AG08395 (cell line): ENCODE measurements at regions not wholly inside any gene's neighbourhood (a gene's known extent, or its start where the extent isn't known, plus 50 kb on each side); places are given as distances from the start of the nearest gene placed in this dataset.

Source experiments
- DNase-seq: peaks from one replicate; pipeline ENCODE4 v3.0.0; 2012; ENCODE audit warnings: mixed read lengths, low spot score

DNA sequence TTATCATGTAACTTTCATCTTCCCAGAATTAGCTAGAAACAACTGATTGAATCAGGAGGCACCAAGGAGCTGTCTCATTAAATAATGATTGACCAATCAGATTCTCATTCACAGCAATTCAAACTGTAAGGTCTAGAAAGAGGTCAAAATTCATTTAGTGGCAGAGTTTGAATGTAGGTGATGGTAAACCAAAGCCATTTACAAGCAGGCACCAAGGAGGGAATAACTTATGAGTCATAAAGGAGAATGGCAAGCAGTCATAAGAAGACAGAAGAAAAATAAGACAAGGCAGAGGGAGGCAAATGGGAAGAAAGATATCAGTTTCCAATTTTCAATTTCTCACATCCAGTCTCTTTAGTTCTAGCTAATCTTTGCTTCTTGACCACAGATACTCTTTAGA lies 52.9 kb upstream of the DEFB112 start:
- no peak for DNase-seq

DNA sequence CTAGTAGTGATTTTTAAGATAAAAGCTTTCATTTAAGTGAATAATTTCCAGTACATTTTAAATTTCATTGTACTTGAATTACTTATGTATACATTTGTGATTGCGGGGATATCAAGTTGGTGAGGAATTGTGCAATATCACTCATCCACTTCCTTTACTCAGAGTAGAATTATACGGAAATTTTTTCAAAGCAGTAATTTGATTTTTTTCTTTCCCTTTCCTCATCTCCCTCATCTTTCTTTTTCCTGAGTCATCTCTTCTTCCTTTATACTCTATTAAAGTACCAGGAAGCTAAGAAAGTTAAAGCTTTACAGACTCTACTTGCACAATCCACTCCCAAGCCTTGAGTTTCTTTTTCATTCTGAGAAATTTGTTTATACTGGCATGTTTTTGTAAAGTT lies 60.9 kb upstream of the DEFB112 start:
- no peak for DNase-seq

DNA sequence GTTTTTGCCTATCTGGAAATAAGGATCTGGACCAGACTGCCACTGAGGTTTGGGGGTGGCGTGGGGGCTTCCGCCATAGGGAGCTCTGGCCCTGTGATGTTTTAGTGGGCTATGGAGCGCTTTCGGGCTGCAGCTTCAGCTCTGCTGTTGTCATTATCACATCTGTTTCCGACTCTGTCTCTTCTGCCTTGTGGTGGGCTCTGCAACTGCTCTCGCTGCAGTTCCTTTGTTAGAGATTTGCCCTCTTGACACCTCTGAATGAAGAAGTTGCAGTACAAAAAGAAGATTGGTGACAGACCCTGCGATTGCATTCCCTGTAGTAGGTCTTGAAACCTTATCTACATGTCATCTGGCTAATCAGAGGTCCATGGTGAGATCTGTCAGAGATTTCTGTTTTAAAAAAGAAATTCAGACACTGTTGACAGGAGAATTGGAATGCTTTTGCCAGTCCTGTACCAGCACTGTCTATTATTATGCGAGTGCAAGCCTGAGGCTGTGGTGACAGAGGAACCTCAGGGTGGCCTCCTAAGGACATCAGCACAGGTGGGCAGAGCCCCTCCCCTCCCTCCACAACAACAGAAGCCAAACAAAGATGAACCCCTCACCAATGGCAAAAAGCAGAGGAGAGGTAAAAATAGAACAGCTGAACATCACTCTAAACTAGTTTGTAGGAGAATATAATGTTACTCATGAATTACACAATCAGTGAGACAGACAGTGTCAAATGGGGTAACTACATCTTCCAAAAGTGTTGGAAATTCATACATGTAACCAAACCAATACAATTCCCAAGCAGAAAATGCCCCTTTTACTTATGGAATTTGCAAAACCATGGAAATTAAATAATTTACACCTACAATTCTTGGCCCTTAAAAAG lies 63.5 kb upstream of the DEFB112 start:
- DNase-seq: no peak

- no peak for DNase-seq
Measured at GRCh38 chr6:50116390-50116789, 66.7 kb upstream of the DEFB112 start.

- no peak for DNase-seq
Measured at GRCh38 chr6:50116797-50117542, 67.2 kb upstream of the DEFB112 start.

DNA sequence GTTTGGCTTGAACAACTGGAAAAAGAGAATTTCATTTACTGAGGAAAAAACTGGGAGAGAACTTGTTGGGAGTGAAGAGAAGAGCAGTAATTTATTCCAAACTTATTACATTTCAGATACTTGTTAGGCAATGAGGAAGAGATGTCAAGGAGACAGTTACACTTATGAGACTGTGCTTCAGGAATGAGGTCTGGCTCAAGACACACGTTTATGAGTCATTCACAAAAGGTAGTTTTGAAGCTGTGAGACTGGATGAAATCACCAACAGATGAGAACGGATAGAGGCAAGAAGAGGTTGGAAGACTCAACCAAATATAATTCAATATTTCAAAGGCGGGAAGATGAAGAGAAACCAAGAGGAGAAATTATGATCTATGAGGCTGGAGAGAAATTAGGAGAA lies 70.6 kb upstream of the DEFB112 start:
- DNase-seq: peak; percentile 40

DNA sequence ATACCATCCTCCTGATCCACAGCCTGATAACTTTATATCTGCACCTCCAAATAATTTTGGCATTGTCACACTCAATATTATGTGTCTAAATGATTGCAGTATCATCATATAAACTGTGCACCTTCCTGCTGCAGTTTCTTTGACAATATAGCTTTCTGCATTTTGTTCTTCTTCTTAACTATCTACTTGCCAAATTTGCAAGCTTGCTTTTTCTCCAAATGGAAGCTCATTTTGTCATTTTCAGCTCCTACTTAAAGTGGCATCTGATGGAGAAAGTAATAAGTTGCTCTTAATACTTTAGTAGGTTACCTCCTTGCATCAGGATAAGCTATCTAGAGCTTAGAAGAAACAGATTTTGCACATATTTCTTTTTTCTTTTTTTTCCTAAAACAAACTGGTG lies 74.0 kb upstream of the DEFB112 start:
- DNase-seq: no peak

GRCh38 chr6:50124572-50124971 lies 74.8 kb upstream of the DEFB112 start:
- no peak for DNase-seq

GRCh38 chr6:50128420-50129005 lies 78.8 kb upstream of the DEFB112 start:
- peak; percentile 17 for DNase-seq

DNA sequence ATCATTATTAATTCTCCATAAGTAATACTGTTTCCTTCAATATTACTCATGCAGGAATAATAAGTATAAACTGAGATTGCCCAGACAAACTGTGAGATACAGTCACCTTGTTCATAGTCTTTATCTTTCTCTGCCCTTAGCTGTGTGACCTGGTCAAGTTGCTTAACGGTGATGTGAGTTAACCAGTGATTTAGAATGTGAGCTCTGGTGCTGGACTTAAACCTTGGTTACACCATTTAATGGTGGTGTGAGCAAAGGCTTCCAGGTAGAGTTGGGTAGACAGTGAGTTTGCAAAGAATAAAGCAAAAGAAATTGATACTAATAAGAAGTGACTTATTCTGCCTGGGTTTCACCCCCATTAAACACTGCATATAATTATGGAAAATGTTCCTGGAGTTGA lies 86.2 kb upstream of the DEFB112 start:
- DNase-seq: no peak

GRCh38 chr6:50141100-50141499 lies 91.4 kb upstream of the DEFB112 start:
- DNase-seq: no peak

DNA sequence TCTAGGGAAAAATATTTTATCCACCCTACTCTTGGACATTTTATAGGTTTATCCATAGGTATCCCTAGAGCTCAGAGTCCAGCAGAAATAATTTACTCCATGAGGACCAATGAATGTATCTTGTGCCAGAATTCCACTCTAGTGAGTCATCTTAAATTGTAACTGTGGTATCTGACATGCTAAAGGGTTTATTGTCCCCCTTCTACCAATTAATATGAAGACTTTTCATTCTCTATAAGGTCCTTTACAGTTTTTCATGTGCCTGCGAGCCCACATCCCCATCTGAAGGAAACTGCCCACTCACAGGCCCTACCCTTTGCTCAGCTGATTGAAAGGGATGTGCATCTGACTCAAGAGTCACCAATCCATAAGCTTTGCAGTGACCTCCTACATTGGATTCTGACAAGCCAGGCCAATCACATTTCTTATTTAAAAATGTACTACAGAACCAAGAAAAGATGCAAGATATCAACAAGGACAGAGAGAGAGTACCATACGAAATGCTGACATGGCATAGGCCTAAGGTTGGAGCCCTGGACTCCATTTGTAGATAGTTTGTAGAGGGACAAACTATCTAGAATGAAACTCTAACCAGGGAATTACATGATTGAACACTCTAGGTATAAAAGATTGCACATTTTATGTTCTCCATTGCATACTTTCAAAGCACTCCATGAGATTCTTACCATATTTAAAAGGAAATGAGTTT lies 93.4 kb upstream of the DEFB112 start:
- DNase-seq: peak; percentile 12

DNA sequence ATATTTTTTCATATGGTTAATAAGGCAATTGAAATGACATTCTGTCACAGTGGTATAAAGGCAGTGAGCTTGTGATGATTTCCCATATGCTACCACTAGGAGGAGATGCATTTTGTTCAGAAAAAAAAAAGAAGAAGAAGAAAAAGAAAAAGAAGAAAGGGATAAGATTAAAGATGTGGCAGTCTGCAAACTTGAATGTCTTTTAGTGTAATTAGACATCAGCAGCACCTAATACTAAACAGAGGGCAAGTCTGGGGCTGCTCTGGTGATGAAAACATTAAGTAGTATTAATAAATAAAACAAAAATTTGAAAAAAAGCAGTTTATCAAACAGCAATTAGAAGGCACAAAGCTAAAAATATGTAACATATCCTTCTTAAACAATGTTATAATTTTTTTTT lies 95.4 kb upstream of the DEFB112 start:
- peak; percentile 31 for DNase-seq

GRCh38 chr6:50147371-50147770 lies 97.6 kb upstream of the DEFB112 start:
- DNase-seq: peak; percentile 4

DNA sequence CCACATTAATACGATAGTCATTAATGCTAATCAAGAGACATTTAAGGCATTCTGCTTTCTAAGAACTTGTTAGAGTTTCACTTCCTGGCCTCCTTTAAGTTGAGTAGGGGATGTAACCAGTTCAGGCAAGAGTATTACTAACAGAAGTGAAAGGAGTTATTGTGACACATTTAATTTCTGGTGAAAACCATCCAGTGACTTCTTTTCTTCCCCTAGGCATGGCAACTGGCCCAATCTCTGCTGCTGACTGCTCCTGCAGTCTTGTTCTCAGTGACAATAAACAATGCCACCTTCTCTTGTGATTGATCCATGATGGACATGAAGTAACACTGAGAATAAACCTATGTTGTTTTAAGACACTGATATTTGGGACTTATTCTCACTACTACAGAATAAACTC lies 130.9 kb upstream of the DEFB112 start:
- no peak for DNase-seq

DNA sequence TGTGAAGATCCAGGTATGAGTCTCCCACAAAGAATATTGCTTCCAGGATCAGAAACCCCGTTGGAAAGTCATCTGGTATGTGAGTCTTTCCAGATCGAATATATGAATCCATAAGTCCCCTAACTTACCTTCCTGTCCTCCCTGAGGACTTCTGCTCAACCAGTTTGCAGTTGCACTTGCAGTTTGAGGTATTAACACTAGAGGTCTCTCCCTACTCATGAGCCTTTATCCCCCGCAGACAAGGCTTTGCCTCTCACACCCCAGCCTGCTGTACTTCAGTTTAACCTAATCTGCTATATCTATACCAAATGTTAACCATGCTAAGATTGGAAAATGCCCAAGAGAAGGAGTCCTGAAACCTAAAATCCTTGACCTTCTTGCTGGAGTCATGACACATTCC lies 135.3 kb upstream of the DEFB112 start:
- peak; percentile 5 for DNase-seq

DNA sequence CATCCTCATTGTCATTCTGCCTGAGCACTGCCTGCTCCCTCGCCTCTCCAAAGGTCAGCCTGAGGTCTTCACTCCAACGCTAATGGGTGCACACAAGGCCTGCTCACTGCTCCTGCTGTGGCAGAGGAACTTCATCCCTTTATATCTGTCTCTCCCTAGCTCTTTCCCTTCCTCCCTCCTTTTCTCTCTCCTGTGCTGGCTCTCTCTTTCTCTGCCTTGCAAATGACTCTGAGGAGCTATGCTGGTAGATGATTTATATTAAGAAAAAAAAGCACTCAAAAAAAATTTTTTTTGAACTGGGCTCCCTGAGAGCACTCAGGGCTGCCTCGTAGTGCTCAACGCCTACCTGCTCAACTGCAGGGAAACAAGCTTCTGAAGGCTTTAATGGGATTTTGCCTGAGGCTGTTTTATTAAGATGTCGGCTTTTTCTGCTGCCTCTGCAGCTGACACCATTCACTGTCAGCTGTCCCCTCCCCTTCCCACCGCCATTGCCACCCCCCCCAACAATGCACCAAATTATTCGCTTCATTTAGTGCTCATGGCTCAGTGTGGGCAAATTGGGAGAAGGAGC lies 137.7 kb upstream of the DEFB112 start:
- no peak for DNase-seq

- DNase-seq: no peak
Measured at GRCh38 chr6:50198245-50198644, 148.5 kb upstream of the DEFB112 start.

DNA sequence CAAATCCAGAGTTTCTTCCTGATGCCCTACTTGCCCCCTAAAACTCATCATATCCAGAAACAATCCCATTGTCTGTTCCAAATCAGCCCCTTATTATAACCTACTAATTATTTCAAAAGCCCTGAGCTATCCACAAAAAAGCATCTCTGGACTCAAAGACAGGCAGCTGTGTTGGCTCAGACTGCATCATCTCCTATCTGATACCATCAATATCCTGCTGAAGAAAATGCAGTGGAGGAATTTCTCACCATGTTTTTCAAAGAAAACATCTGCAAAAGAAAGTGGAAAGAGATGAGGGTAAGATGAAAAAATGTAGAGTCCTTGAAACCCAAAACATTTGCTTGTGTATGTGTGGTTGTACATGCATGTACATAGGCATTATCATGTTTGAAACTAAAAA lies 153.0 kb upstream of the DEFB112 start:
- no peak for DNase-seq

GRCh38 chr6:50211582-50211981 lies 161.9 kb upstream of the DEFB112 start:
- DNase-seq: no peak

- DNase-seq: no peak
Measured at GRCh38 chr6:50213146-50213545, 163.4 kb upstream of the DEFB112 start.

DNA sequence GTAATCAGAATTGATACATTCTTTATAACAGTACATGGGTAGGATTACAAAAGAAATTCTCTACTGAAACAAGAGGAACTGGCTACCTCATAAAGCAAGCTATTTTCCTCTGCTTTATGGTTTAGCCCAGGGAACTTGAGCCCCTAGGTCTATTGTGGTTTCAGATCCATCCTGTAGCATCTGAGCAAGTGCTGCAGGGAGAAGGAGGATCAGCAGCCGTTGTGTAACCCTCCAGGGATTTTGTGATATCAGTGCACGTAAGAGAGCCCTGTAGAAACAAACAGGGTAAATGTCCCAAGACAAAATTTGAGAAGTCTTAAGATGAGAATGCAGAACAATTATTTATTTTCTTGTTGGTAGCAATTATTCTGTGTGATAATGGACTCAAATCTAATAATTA lies 165.2 kb upstream of the DEFB112 start:
- DNase-seq: no peak
